AG09309 (cell line): ENCODE measurements at regions not wholly inside any gene's neighbourhood (a gene's known extent, or its start where the extent isn't known, plus 50 kb on each side); places are given as distances from the start of the nearest gene placed in this dataset.

ENCODE experiments used
- DNase-seq: peaks from one replicate; pipeline ENCODE4 v3.0.0-alpha.2; 2010; ENCODE audit warnings: low read depth
- H3K4me3 ChIP-seq: 2 replicates; pipeline ENCODE4 v1.5.1; 2011; ENCODE audit warnings: mild to moderate bottlenecking, low read depth, low read length, moderate library complexity; ENCODE audit not compliant: control insufficient read depth
- TF ChIP-seq, protein P1 (sequence below): IDR thresholded peaks from 2 replicates; pipeline ENCODE4 v1.5.1; 2011; ENCODE audit warnings: mild to moderate bottlenecking, low read depth, low read length, inconsistent platforms; ENCODE audit not compliant: insufficient read depth, control insufficient read depth; ENCODE audit errors: missing control alignments

DNA sequence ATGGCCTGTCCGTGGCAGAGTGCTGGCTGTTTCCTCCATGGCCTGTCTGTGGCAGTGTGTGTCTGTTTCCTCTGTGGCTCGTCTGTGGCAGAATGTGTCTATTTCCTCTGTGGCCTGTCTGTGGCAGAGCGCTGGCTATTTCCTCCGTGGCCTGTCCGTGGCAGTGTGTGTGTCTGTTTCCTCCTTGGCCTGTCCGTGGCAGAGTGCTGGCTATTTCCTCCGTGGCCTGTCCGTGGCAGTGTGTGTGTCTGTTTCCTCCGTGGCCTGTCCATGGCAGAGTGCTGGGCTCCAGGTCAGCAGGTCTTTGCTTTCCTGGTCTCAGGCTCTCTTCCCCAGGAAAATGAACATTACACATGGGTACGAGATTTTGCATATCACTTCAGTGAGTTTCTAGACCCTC is 138.4 kb upstream of the IPO9 start:
- H3K4me3 ChIP-seq = no peak overlapping the region
- no peak for DNase-seq
- TF ChIP-seq, protein P1, sequence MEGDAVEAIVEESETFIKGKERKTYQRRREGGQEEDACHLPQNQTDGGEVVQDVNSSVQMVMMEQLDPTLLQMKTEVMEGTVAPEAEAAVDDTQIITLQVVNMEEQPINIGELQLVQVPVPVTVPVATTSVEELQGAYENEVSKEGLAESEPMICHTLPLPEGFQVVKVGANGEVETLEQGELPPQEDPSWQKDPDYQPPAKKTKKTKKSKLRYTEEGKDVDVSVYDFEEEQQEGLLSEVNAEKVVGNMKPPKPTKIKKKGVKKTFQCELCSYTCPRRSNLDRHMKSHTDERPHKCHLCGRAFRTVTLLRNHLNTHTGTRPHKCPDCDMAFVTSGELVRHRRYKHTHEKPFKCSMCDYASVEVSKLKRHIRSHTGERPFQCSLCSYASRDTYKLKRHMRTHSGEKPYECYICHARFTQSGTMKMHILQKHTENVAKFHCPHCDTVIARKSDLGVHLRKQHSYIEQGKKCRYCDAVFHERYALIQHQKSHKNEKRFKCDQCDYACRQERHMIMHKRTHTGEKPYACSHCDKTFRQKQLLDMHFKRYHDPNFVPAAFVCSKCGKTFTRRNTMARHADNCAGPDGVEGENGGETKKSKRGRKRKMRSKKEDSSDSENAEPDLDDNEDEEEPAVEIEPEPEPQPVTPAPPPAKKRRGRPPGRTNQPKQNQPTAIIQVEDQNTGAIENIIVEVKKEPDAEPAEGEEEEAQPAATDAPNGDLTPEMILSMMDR = no peak

DNA sequence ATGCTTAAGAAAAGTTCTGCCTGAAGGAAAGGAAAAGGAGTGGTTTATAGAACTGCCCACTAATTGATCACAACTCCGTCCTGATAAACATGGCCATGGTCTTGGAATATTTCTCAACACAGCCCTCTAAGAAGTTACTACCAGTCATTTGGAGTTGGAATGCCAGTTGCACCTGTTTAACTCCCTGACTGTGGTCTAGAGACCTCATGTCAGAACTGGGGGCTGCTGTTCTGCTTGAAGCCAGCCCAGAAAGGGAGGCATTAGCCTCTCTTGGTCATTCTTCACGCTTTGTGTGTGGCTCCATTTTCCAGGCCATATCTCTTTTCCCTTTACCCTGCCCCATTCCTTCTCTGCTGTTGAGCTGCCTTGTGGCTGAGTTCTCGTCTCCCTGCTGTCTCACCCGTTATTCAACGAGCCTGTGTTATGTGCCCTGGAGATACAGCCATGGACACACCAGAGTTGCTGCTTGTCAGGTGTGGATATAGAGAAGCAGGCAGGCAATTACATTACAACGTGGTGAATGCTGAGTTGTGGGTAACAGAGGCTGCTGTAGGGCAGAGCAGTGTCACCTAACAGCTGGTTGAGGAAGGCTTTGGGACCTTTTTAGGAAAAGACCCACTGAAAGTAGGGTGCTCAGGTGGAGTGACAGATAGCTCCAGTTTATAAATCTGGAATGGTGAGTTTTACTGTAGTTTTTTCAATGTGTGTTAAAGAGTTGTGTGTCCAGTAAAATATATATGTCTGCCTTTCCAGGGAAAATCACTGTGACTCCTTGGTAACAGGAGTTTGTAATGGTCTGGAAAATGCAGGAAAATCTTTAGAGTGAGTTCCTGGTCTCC is 137.0 kb upstream of the IPO9 start:
- TF ChIP-seq, protein P1 = no peak

DNA sequence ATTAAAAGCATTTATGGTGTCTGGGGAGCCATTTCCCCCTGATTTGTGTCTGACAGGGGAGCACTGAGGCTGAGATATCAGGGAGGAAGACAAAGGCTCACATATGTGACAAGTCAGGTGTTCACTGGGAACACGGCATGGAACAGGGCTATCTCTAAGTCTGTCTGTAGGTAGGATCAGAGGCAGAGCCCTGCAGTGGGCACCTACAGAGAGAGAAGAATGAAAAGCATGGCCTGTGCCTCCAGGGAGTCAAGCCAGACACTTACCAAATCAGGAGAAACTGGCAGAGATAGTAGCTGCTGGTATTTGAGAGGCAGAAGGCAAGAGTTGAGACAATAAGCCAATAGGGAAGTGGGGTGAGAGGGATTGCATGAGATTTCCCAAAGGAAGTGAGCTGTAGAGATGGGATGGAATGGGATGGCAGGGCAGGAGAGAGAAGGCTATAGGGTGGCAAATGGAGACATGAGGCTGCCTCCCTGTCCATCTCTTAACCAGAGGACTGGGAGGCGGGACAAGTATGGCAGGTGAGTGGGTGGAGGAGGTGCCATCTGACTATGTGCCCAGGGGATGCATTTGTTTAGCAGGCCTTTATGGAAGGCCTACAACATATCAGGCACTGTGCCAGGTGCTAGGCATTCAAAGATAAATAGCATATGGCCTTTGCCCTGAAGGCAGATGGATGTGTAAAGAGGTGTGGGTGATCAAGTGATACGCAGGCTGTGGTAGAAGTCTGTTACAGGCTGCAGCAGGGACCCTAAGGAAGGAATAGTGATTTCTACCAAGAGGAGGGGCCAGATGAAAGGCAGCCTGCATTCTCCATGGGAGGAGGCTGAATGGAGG is 136.2 kb upstream of the IPO9 start:
- TF ChIP-seq, protein P1 = no peak
- no peak for DNase-seq
- H3K4me3 ChIP-seq = no peak overlapping the region

More for the DNA sequence above, 137.0 kb upstream of the IPO9 start:
- no peak overlapping the region for H3K4me3 ChIP-seq
- DNase-seq = no peak

DNA sequence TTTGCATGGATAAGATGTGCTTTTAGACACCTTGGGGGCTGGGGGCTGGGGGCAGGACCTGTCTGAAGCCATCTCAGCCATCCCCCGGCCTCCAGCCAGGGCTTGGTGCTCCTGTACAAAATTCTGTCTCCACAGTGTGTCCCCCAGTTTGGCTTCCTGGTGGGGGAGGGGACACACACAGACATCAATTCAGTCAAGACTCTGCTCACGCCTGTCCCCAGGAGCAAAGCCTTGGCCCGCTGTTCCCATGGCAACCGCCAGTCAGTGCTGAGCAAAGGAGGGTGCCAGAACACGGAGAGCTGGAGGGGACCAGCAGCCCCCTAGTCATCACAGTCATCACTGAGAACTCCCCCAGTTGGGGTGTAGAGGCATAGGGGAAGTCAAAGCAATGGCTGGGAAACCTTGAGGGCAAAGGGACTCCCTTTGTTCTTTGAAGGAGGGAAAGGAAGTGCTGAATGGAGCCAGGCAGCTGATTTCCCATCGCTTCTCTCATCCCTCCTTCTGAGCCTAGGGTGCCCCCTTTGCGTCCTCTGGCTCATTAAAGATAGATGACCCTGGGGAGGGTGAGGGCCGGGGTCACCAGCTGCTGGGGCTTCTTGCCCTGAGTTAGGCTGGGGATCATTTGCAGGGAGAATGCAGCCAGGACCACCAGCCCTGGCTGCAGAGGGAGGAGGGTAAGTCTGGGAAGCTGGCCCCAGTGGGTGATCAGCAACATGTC is 134.9 kb upstream of the IPO9 start:
- H3K4me3 ChIP-seq = no peak overlapping the region
- DNase-seq = no peak
- TF ChIP-seq, protein P1 = no peak

DNA sequence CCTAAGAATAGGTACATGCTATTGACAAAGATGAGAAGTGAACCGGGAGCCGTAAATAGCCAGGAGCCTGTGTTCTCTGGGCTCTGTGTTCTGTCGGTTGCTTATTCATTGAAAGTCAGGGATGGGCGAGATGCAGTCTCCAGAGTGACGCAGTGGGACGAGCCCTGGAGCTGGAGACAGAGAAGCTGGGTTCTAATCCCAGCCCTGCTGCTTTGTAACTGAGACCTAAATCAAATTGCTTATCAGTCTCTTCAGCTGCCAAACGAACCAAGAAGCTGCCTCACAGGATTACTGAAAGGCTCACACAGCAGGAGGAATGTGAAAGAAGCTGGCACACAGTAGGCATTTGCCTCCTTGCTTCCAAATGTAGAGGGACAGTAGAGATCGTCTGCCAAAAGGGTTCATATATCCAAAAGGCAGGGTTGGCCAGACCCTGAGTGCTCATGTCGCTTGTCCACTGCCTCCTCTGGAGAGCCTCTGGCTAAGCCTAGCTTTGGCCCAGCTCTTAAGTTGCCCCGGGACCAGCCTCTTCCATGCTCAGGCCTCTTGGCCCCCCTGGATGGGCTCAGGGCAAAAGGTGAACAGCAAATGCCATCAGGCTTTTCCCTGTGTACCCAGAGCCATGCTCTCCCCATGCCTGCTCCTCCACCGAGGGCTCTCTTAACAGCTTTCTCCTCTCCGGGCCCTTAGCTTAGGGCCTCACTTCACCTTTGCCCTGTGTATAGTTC is 134.2 kb upstream of the IPO9 start:
- H3K4me3 ChIP-seq = no peak overlapping the region
- TF ChIP-seq, protein P1 = no peak
- DNase-seq = no peak

DNA sequence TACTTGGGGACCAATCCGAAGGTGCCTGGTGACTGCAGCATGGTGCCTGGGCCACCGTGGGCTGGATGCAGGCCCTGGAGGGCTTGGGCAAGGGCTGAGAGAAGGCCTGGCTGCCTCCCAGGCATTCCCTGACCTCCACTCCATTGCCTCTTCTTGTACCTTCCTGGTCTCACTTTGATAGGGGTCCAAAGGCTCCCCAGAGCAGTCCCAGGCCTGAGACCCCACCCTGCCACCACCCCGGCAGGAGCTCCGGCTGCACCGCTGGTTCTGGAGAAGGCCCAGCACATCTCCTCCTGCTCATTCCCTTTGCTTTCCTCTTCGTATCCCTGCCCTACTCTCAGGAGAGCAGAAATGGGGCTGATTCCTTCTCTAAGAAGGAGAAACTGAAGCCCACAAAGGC is 133.3 kb upstream of the IPO9 start:
- TF ChIP-seq, protein P1 = no peak
- no peak for DNase-seq
- no peak overlapping the region for H3K4me3 ChIP-seq
